GM19025 (cell line): ENCODE measurements at regions not wholly inside any gene's neighbourhood (a gene's known extent, or its start where the extent isn't known, plus 50 kb on each side); places are given as distances from the start of the nearest gene placed in this dataset.

Experiments used
- ATAC-seq: cut with Tn5 transposase; IDR thresholded peaks from one replicate; pipeline ENCODE4 v1.9.1; 2021; ENCODE audit warnings: mild to moderate bottlenecking, low read depth, moderate library complexity; ENCODE audit not compliant: unreplicated experiment

DNA sequence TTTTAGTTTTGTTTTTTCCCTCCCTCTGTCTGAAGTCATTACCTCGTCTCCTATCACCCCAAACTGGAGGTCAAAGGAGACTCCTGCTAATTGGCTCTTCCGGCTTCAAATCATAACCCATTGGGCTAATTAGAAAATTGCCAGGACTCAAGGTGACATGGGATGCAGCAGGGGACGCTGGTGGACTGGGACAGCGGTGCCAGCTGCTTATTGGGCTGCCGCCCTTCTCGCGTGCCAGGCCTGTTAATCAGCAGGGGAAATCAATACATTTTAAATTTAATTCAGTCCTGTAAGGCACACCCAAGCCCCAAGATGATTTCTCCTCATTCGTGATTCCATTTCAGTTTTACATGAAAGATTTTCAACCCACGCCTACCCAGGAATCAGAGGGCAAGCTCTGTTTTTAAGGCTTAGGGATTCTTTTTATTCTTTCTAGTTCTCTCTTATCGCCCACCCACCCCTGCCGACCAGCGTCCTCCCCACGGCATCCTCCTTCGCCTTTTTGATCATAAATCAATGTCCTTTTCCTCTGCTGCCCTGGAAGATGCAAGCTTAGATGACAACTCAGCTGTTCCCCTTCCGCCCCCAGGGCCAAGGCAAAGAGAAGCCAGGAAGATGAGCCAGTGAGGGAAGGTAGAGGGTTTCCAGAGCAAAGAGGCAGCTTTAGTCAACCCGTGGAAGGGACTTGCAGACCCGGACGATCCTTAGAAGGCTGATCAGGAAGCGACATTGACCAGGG is 329.6 kb downstream of the UACA start:
- ATAC-seq: no peak

- no peak for ATAC-seq
These were observed 330.3 kb downstream of the UACA start for GRCh38 chr15:70432924-70433495.

- ATAC-seq: no peak
These were observed 331.5 kb downstream of the UACA start for GRCh38 chr15:70431854-70432253.

DNA sequence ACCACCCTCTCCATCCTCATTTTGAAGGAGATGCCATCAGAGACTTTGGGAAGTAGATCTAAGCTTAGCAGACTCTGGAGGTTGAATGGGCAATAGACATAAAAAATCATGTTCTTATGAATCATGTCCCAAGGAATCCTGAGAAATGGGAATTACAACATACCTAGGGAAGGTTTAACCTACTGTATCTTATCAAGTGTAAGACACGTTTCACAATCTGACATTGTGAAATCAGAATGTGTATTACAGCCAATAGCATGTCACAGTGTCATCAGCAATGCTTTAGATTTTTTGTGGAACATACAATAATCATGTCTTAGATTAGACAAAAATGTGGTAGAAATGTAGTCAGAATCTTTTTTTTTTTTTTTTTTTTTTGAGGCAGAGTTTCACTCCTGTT is 332.4 kb upstream of the TLE3 start:
- ATAC-seq: no peak

DNA sequence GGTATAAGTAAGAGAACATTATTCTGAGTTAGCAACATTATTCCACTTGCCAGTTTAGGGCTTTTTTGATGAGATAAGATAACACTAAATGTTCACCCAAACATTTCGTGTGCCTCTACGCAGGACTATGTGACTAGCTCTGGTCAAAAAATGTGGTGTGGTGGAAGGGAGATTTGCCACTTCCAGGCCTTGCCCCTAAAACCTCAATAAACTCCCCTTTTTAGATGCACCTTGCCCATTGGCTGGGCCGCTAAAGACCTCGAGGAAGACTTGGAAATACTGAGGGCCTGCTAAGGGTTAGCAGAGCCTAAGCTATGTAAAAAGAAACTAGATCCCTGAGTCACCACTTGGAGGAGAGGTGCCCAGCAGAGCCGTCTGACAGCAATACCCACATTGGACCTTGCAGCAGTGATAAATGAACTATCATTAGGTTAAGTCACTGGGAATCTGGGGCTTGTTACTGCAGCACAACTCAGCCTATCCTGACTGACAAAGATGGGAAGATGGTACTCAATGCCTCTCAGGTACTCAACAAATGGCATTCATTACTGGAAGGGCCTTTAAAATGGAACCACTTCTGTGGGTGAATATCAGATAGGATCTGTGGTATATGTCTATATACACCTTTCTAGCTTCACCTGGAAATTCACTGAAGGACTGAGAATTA is 331.5 kb upstream of the TLE3 start:
- ATAC-seq: no peak

GRCh38 chr15:70428211-70428822 is 330.6 kb upstream of the TLE3 start:
- ATAC-seq: no peak

- no peak for ATAC-seq
These were observed 329.7 kb upstream of the TLE3 start for GRCh38 chr15:70427167-70428120.

GRCh38 chr15:70426096-70426821 is 328.5 kb upstream of the TLE3 start:
- ATAC-seq: no peak

- ATAC-seq: no peak
These were observed 327.3 kb upstream of the TLE3 start for GRCh38 chr15:70424937-70425411.

DNA sequence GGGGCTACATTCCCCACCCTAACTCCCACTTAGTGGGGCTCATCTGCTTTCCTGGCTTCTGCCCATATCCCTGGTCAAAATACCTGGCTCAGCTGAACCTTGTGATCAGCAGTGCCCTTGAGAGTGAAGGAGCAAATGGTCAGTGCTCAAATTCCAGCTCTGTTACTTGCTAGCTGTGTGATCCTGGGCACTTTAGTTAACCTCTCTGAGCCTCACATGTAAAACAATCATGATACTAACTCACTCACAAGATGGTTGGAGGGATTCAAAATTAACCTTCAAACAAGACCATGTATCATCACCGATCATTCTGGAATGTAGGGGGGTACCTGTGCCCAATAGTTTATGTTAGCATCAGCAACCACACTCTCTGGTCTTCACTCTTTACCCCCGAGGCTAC is 325.6 kb upstream of the TLE3 start:
- ATAC-seq: no peak

- ATAC-seq: no peak
These were observed 324.6 kb upstream of the TLE3 start for GRCh38 chr15:70422342-70422741.

DNA sequence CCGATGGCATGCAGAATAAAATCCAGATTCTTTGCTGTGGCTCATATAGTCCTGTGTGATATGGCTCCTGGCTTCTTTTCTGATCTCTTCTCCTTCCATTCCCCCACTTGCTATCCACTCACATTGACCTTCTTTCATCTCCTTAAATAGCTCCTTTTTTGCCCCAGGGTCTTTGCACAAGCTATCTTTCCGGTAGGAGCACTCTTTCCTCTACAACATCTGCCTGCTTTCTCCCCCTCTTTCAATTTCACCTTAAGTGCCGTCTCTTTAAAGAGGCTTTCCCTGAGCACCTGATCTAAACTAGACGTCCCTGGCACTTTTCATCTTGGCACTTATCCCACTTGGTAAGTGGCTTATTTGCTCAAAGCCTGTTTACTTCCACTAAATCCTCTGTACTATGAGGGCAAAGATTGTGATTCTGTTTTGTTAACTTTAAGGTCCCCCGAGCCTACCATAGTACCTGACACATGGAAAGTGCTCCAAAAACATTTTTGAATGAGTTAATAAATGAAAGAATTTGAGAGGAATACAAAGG is 323.3 kb upstream of the TLE3 start:
- ATAC-seq: no peak

DNA sequence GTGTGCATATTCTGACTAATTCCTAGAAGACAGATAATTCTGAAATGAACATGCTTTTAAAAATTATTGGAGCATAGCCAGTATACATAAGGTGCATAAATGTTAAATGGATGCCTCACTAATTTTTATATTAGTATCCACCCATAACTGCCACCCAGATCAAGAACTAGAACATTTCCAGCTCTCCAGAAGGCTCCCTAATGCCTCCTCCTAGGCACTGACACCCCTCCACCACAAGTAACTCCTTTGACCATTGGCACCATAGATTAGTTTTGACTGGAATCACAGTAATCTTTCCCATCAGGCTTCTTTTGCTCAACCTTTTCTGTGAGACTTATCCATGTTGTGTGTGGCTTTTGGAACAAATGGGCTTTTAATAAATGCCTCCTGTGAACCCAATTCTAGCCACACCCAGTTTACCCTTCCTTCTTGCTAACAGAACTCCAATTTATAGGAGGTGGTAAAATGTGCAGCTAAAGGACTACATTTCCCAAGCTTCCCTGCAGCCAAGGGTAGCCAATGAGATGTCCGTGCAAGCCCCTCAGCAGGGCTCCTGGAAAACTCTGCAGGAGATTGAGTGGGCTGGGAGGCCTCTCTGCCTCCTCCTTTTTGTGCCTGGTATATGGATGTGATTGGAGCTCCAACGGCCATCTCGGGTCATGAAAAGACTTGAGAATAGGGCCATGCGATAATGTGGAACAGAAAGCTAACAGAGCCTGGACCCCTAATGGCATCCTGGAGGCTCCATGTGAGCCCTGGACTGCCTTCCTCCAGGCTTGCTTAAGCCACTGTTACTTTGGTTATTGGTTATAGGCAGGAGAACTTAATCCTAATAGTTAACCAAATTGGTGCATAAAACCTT is 322.6 kb upstream of the TLE3 start:
- ATAC-seq: no peak

- ATAC-seq: no peak
These were observed 321.2 kb upstream of the TLE3 start for GRCh38 chr15:70418943-70419342.

DNA sequence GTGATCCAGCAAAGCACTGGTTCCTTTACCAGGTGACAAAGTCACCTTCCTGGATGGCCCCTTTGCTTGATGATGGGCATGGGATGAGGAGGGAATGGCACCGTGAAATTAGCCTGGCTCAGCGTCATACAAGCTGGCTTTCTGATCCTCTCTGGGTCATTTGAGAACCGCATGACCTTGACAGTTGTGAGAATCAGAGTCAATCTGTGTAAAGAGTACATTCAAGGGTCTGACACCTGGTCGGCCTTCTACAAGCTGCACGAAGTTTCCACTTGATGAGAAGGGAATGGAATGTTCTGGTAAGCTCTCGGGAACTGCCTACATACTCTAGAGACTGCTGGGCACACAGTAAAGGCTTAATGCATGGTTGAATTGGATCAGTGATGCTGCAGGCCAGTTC is 319.8 kb upstream of the TLE3 start:
- no peak for ATAC-seq

GRCh38 chr15:70416829-70417228 is 319.1 kb upstream of the TLE3 start:
- ATAC-seq: no peak

DNA sequence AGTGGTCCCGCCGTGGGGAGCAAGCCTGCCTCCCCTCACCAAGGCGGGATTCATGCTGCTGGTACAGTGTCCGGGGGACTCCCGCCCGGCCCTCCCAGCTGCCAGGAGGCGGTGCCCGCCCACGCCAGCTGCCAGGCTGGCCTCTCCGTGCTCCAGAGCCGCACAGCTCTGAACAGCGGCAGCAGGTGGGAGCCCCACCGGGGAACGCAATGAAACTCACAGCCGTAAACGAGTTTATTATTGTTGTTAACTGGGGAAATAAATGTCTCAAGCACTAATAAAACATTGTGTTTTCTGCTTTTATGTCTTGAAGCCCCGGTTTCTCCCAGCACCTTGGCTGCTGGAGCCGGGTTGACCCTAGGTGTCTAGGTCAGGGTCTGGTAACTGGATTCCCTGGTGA is 317.7 kb upstream of the TLE3 start:
- no peak for ATAC-seq

- no peak for ATAC-seq
These were observed 316.9 kb upstream of the TLE3 start for GRCh38 chr15:70414626-70415025.
